DOHH2 (cell line): ENCODE measurements at regions not wholly inside any gene's neighbourhood (a gene's known extent, or its start where the extent isn't known, plus 50 kb on each side); places are given as distances from the start of the nearest gene placed in this dataset.

Source experiments
- H3F3A ChIP-seq: fragments of 200-600 bp; sonication (generic), shearing (Covaris generic); 2 replicates; pipeline ENCODE4 v1.6.0; 2016; ENCODE audit warnings: antibody characterized with exemption, mild to moderate bottlenecking; ENCODE audit not compliant: control insufficient read depth, insufficient read depth
- H3K27ac ChIP-seq: fragments of 200-600 bp; sonication (generic); 2 replicates; pipeline ENCODE4 v1.5.1; 2014; ENCODE audit warnings: low read depth, mild to moderate bottlenecking, low read length, moderate library complexity
- H3K27me3 ChIP-seq: fragments of 200-600 bp; sonication (generic); 2 replicates; pipeline ENCODE4 v1.6.1; 2014; ENCODE audit warnings: mild to moderate bottlenecking, low read length, mixed read lengths; ENCODE audit not compliant: control insufficient read depth
- H3K36me3 ChIP-seq: fragments of 200-600 bp; sonication (generic); 2 replicates; pipeline ENCODE4 v1.6.1; 2014; ENCODE audit warnings: mild to moderate bottlenecking, low read length, moderate library complexity, mixed read lengths; ENCODE audit not compliant: control insufficient read depth
- H3K4me1 ChIP-seq: fragments of 200-600 bp; sonication (generic); 2 replicates; pipeline ENCODE4 v1.6.1; 2014; ENCODE audit warnings: mild to moderate bottlenecking, low read length, mixed read lengths; ENCODE audit not compliant: control insufficient read depth
- H3K4me2 ChIP-seq: fragments of 200-600 bp; sonication (generic); 2 replicates; pipeline ENCODE4 v1.6.0; 2014; ENCODE audit warnings: mild to moderate bottlenecking, low read length, moderate library complexity
- H3K4me3 ChIP-seq: fragments of 200-600 bp; sonication (generic); 2 replicates; pipeline ENCODE4 v1.5.1; 2014; ENCODE audit warnings: mild to moderate bottlenecking, low read length, mixed read lengths
- H3K79me2 ChIP-seq: fragments of 200-600 bp; sonication (generic); 2 replicates; pipeline ENCODE4 v1.6.1; 2014; ENCODE audit warnings: mild to moderate bottlenecking, low read length, mixed read lengths; ENCODE audit not compliant: control insufficient read depth
- H3K9me2 ChIP-seq: fragments of 200-600 bp; sonication (generic); replicated peaks from 2 replicates; pipeline ENCODE4 v1.6.1; 2014; ENCODE audit warnings: mild to moderate bottlenecking, low read length, mixed read lengths; ENCODE audit not compliant: control insufficient read depth
- H3K9me3 ChIP-seq: fragments of 200-600 bp; sonication (generic); 2 replicates; pipeline ENCODE4 v1.6.1; 2014; ENCODE audit warnings: antibody characterized with exemption, low read length, mixed read lengths; ENCODE audit not compliant: control insufficient read depth, insufficient read depth
- H4K20me1 ChIP-seq: fragments of 200-600 bp; sonication (generic); 2 replicates; pipeline ENCODE4 v1.6.0; 2014; ENCODE audit warnings: low read depth, mild to moderate bottlenecking, antibody characterized with exemption, low read length, moderate library complexity; ENCODE audit not compliant: control insufficient read depth, insufficient read depth
- CTCF ChIP-seq: fragments of 200-600 bp; sonication (generic); IDR thresholded peaks from one replicate; pipeline ENCODE4 v1.5.1; 2014; ENCODE audit warnings: antibody characterized with exemption, mild to moderate bottlenecking, low read depth, low read length; ENCODE audit not compliant: poor library complexity, severe bottlenecking
- EZH2phosphoT487 ChIP-seq: fragments of 200-600 bp; sonication (generic); IDR thresholded peaks from 2 replicates; pipeline ENCODE4 v1.6.1; 2017; ENCODE audit warnings: borderline replicate concordance, mild to moderate bottlenecking, antibody characterized with exemption, low read length, moderate library complexity, mixed read lengths

GRCh38 chr1:170871868-170872267 lies 63.5 kb upstream of the MROH9 start:
- Histone ChIP-seq H3K4me2 (no peak overlapping the region), H3K36me3 (no peaks in the 10 kb centered on the region), H3K27ac (no peak overlapping the region), H4K20me1 (no peaks in the 10 kb centered on the region), H3F3A (no peaks in the 10 kb centered on the region), H3K9me3 (no peaks in the 10 kb centered on the region), H3K9me2 (no peaks in the 10 kb centered on the region), H3K4me3 (no peak overlapping the region), H3K79me2 (no peaks in the 10 kb centered on the region), H3K27me3 (no peaks in the 10 kb centered on the region), H3K4me1 (no peaks in the 10 kb centered on the region)
- TF ChIP-seq EZH2phosphoT487 (no peak), CTCF (no peak)

GRCh38 chr1:170872663-170873062 lies 62.7 kb upstream of the MROH9 start:
- no peaks in the 10 kb centered on the region for H3K4me1 ChIP-seq
- H3K9me2 ChIP-seq: no peaks in the 10 kb centered on the region
- H3K9me3 ChIP-seq: no peaks in the 10 kb centered on the region
- TF ChIP-seq CTCF (no peak), EZH2phosphoT487 (no peak)
- no peak overlapping the region for H3K4me3 ChIP-seq
- no peaks in the 10 kb centered on the region for H3F3A ChIP-seq
- H3K27me3 ChIP-seq: no peaks in the 10 kb centered on the region
- no peaks in the 10 kb centered on the region for H3K79me2 ChIP-seq
- H4K20me1 ChIP-seq: no peaks in the 10 kb centered on the region
- H3K36me3 ChIP-seq: no peaks in the 10 kb centered on the region
- no peak overlapping the region for H3K27ac ChIP-seq
- H3K4me2 ChIP-seq: no peak overlapping the region

GRCh38 chr1:170874671-170875070 lies 60.7 kb upstream of the MROH9 start:
- H4K20me1 ChIP-seq: no peaks in the 10 kb centered on the region
- H3K27me3 ChIP-seq: no peaks in the 10 kb centered on the region
- H3K27ac ChIP-seq: no peak overlapping the region
- H3K4me1 ChIP-seq: no peaks in the 10 kb centered on the region
- H3K36me3 ChIP-seq: no peaks in the 10 kb centered on the region
- TF ChIP-seq EZH2phosphoT487: no peak
- TF ChIP-seq CTCF: no peak
- H3K4me2 ChIP-seq: no peak overlapping the region
- H3K9me2 ChIP-seq: no peaks in the 10 kb centered on the region
- H3K9me3 ChIP-seq: no peaks in the 10 kb centered on the region
- H3K79me2 ChIP-seq: no peaks in the 10 kb centered on the region
- H3F3A ChIP-seq: no peaks in the 10 kb centered on the region
- no peak overlapping the region for H3K4me3 ChIP-seq
